Endothelial cell of umbilical vein (primary cell): ENCODE measurements at regions not wholly inside any gene's neighbourhood (a gene's known extent, or its start where the extent isn't known, plus 50 kb on each side); places are given as distances from the start of the nearest gene placed in this dataset.

ENCODE experiments used
- BruUV-seq: library from RNA; stranded (reverse); fragments of 400-500 nt; replicated peaks from 2 replicates; lab custom pipeline; 2021; lab: Mats Ljungman, UMichigan
- CTCF ChIA-PET: fragments of 300-600, 350-600 bp; sonication (Branson Sonifier 250); formaldehyde crosslinking; loops from one replicate; lab custom pipeline; 2021; ENCODE audit warnings: antibody characterized with exemption, inconsistent platforms; lab: Charles Lee
- POLR2A ChIA-PET: fragments of 300-600, 350-600 bp; sonication (Branson Sonifier 250); formaldehyde crosslinking; loops from one replicate; lab custom pipeline; 2021; ENCODE audit warnings: antibody characterized with exemption, inconsistent platforms; lab: Charles Lee
- DNase-seq: peaks from one replicate; pipeline ENCODE4 v3.0.0-alpha.2; 2011; ENCODE audit warnings: low read depth, low spot score
- FAIRE-seq: peaks from 2 replicates; lab custom pipeline; 2011; peaks lifted over from hg19 to GRCh38; lab: Jason Lieb, UNC
- H2AFZ ChIP-seq: 2 replicates; pipeline ENCODE4 v1.6.0; 2012; ENCODE audit warnings: low read depth, low read length, control low read depth, inconsistent platforms
- H3K27ac ChIP-seq: 2 replicates; pipeline ENCODE4 v1.5.1; 2011; ENCODE audit warnings: low read depth, mild to moderate bottlenecking, control low read depth, low read length, moderate library complexity; ENCODE audit not compliant: insufficient read depth
- H3K27me3 ChIP-seq, 2 experiments: 2 replicates each; pipeline versions ENCODE4 v1.6.0 to v1.6.1; 2011; ENCODE audit warnings: low read length in 2 of 2, mixed read lengths in 1 of 2; ENCODE audit not compliant: control insufficient read depth in 2 of 2, insufficient read depth in 2 of 2
- H3K36me3 ChIP-seq, 2 experiments: 2 replicates in 1 of 2; 3 replicates in 1 of 2; pipeline ENCODE4 v1.5.1; 2011; ENCODE audit warnings: low read length in 2 of 2, mild to moderate bottlenecking in 1 of 2, moderate library complexity in 1 of 2; ENCODE audit not compliant: control insufficient read depth in 2 of 2, insufficient read depth in 2 of 2; ENCODE audit errors: extremely low read depth in 1 of 2
- H3K4me1 ChIP-seq: 3 replicates; pipeline ENCODE4 v1.5.1; 2011; ENCODE audit warnings: mild to moderate bottlenecking, low read length; ENCODE audit not compliant: control insufficient read depth, insufficient read depth; ENCODE audit errors: extremely low read depth
- H3K4me2 ChIP-seq: 2 replicates; pipeline ENCODE4 v1.6.1; 2011; ENCODE audit warnings: low read length, control low read depth, mixed read lengths; ENCODE audit not compliant: insufficient read depth
- H3K4me3 ChIP-seq, 3 experiments: fragments of 200-600 bp in 1 of 3; sonication (generic), shearing (Covaris generic) in 1 of 3; replicated peaks in 1 of 3; 2 replicates each; pipeline ENCODE4 v1.5.1; 2011 to 2016; ENCODE audit warnings: control low read depth in 3 of 3, low read length in 3 of 3, mild to moderate bottlenecking in 2 of 3, inconsistent platforms in 1 of 3, low read depth in 1 of 3, moderate library complexity in 1 of 3; ENCODE audit not compliant: insufficient read depth in 1 of 3
- H3K79me2 ChIP-seq: 2 replicates; pipeline ENCODE4 v1.6.0; 2012; ENCODE audit warnings: low read length, inconsistent platforms; ENCODE audit not compliant: control insufficient read depth, insufficient read depth
- H3K9ac ChIP-seq: replicated peaks from 2 replicates; pipeline ENCODE3; 2011; ENCODE audit warnings: low read length, control low read depth; ENCODE audit not compliant: insufficient read depth; ENCODE audit errors: extremely low read depth
- H3K9me1 ChIP-seq: replicated peaks from 3 replicates; pipeline ENCODE4 v1.6.0; 2011; ENCODE audit warnings: mild to moderate bottlenecking, low read length; ENCODE audit not compliant: control insufficient read depth, insufficient read depth; ENCODE audit errors: extremely low read depth
- H3K9me3 ChIP-seq: replicated peaks from 2 replicates; pipeline ENCODE4 v1.5.1; 2012; ENCODE audit warnings: low read length, inconsistent platforms; ENCODE audit not compliant: control insufficient read depth, insufficient read depth
- H4K20me1 ChIP-seq: replicated peaks from 2 replicates; pipeline ENCODE3; 2011; ENCODE audit warnings: mild to moderate bottlenecking, low read length; ENCODE audit not compliant: control insufficient read depth, insufficient read depth; ENCODE audit errors: extremely low read depth
- EZH2 ChIP-seq: IDR thresholded peaks from 2 replicates; pipeline ENCODE4 v1.6.1; 2012; ENCODE audit warnings: borderline replicate concordance, low read depth, mild to moderate bottlenecking, moderate library complexity, low read length, inconsistent platforms; ENCODE audit not compliant: severe bottlenecking
- FOS ChIP-seq: IDR thresholded peaks from 2 replicates; pipeline ENCODE4 v1.6.1; 2011; ENCODE audit warnings: mild to moderate bottlenecking, low read length, moderate library complexity, borderline replicate concordance; ENCODE audit not compliant: insufficient read depth
- GATA2 ChIP-seq: IDR thresholded peaks from 2 replicates; pipeline ENCODE4 v1.7.0; 2011; ENCODE audit warnings: low read depth, mild to moderate bottlenecking, moderate library complexity, mixed read lengths, low read length; ENCODE audit not compliant: insufficient read length, insufficient read depth
- JUN ChIP-seq: IDR thresholded peaks from 2 replicates; pipeline ENCODE4 v1.6.1; 2011; ENCODE audit warnings: borderline replicate concordance, low read depth; ENCODE audit not compliant: insufficient read length, insufficient read depth
- MYC ChIP-seq: IDR thresholded peaks from one replicate; pipeline ENCODE4 v1.6.1; 2011; ENCODE audit warnings: mild to moderate bottlenecking, low read depth, low read length
- POLR2A ChIP-seq: IDR thresholded peaks from 2 replicates; pipeline ENCODE4 v1.6.1; 2012; ENCODE audit warnings: low read depth, mild to moderate bottlenecking, control low read depth, low read length
- POLR2AphosphoS5 ChIP-seq: IDR thresholded peaks from 2 replicates; pipeline ENCODE4 v1.6.1; 2012; ENCODE audit warnings: low read depth, mild to moderate bottlenecking, control low read depth, low read length, moderate library complexity; ENCODE audit not compliant: insufficient read depth
- dilution Hi-C: fragments of 300-500 bp; cut with MboI; formaldehyde crosslinking; loops from one replicate; pipeline ENCODE4 v1.15.0; 2019; ENCODE audit warnings: low sequenced_read_pairs; ENCODE audit not compliant: extremely low pct_ligation_motif_present
- intact Hi-C: fragments of 100-400 bp; cut with micrococcal nuclease; formaldehyde crosslinking; loops from one replicate; pipeline ENCODE4 v1.10.0; 2022
- TF ChIP-seq, protein P1 (sequence below): IDR thresholded peaks from 2 replicates; pipeline ENCODE4 v1.6.1; 2011; ENCODE audit not compliant: insufficient read depth, insufficient read length
- TF ChIP-seq, protein P2 (sequence below), 2 donors: IDR thresholded peaks; 1 replicate in 1 of 2; 2 replicates in 1 of 2; pipeline ENCODE4 v1.5.1; 2011; ENCODE audit warnings: low read length in 2 of 2, mild to moderate bottlenecking in 2 of 2, moderate library complexity in 2 of 2, control low read depth in 1 of 2, inconsistent platforms in 1 of 2, low read depth in 1 of 2; ENCODE audit not compliant: insufficient read depth in 1 of 2; ENCODE audit errors: extremely low read depth in 1 of 2

DNA sequence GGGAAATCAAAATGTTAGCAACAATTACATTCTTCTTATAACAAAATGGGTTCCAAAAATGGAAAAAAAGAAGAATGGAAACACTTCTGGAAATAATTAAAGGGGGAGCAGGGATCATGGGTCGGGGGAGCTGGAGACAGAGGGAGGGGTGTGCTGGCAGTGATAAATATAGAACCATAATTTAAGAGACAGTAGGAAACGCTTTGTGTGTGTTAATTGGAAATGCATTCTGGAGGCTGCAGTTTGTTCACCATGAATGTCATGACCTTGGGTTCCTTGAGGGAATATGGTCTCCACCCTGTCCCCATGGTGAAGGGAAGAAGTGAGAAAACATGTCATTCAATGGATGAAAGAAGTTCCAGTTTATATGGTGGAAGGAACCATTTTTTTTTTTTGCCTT, 540.7 kb downstream of the TNS1 start:
- no peaks in the 10 kb centered on the region for H3K36me3 ChIP-seq
- H3K4me1 ChIP-seq: no peaks in the 10 kb centered on the region
- ChIA-PET CTCF (no interaction called here), POLR2A (no interaction called here)
- DNase-seq (no peak), FAIRE-seq (no peak)
- H3K9me1 ChIP-seq: no peaks in the 10 kb centered on the region
- H4K20me1 ChIP-seq: no peaks in the 10 kb centered on the region
- no peaks in the 10 kb centered on the region for H3K27me3 ChIP-seq
- dilution Hi-C loops (no loop called here), intact Hi-C loops (no loop called here)
- no peak overlapping the region for H3K9ac ChIP-seq
- H3K4me3 ChIP-seq: no peak overlapping the region
- TF ChIP-seq POLR2A: no peak
- TF ChIP-seq, protein P1, sequence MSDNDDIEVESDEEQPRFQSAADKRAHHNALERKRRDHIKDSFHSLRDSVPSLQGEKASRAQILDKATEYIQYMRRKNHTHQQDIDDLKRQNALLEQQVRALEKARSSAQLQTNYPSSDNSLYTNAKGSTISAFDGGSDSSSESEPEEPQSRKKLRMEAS: no peak
- no peak for TF ChIP-seq POLR2AphosphoS5
- TF ChIP-seq MYC: no peak
- no peak for TF ChIP-seq EZH2
- no peak for TF ChIP-seq JUN
- no peak for TF ChIP-seq FOS
- TF ChIP-seq, protein P2, sequence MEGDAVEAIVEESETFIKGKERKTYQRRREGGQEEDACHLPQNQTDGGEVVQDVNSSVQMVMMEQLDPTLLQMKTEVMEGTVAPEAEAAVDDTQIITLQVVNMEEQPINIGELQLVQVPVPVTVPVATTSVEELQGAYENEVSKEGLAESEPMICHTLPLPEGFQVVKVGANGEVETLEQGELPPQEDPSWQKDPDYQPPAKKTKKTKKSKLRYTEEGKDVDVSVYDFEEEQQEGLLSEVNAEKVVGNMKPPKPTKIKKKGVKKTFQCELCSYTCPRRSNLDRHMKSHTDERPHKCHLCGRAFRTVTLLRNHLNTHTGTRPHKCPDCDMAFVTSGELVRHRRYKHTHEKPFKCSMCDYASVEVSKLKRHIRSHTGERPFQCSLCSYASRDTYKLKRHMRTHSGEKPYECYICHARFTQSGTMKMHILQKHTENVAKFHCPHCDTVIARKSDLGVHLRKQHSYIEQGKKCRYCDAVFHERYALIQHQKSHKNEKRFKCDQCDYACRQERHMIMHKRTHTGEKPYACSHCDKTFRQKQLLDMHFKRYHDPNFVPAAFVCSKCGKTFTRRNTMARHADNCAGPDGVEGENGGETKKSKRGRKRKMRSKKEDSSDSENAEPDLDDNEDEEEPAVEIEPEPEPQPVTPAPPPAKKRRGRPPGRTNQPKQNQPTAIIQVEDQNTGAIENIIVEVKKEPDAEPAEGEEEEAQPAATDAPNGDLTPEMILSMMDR (IDR thresholded peaks at IDR 0.05; ENCODE audit: extremely low read depth in 1 of 2, insufficient read depth in 1 of 2, low read depth in 1 of 2, low read length in 2 of 2): no peak
- no peak for TF ChIP-seq GATA2
- H3K79me2 ChIP-seq: no peaks in the 10 kb centered on the region
- no peak overlapping the region for H3K27ac ChIP-seq
- BruUV-seq: no TSS peak
- no peaks in the 10 kb centered on the region for H3K9me3 ChIP-seq
- H2AFZ ChIP-seq: no peak overlapping the region
- H3K4me2 ChIP-seq: no peak overlapping the region
